Neural cell (in vitro differentiated cells): ENCODE measurements at regions not wholly inside any gene's neighbourhood (a gene's known extent, or its start where the extent isn't known, plus 50 kb on each side); places are given as distances from the start of the nearest gene placed in this dataset.

Experiments used
- H2AFZ ChIP-seq: fragments of 200-600, 300-800 bp; sonication (generic), shearing (Covaris generic); 2 replicates; pipeline ENCODE4 v1.6.0; 2014; ENCODE audit warnings: low read depth, mild to moderate bottlenecking, antibody characterized with exemption, low read length, moderate library complexity
- H3F3A ChIP-seq: fragments of 200-600 bp; shearing (Covaris generic); 2 replicates; pipeline ENCODE4 v1.6.1; 2016; ENCODE audit warnings: mild to moderate bottlenecking, moderate library complexity, mixed read lengths, antibody characterized with exemption, low read length; ENCODE audit not compliant: insufficient read depth, poor library complexity, severe bottlenecking
- H3K27ac ChIP-seq: fragments of 200-600, 300-800 bp; sonication (generic), shearing (Covaris generic); 2 replicates; pipeline ENCODE4 v1.5.1; 2014; ENCODE audit warnings: mild to moderate bottlenecking, low read length, moderate library complexity
- H3K27me3 ChIP-seq: fragments of 300-800, 200-600 bp; sonication (generic), shearing (Covaris generic); 2 replicates; pipeline ENCODE4 v1.6.0; 2014; ENCODE audit warnings: mild to moderate bottlenecking, low read depth, low read length, moderate library complexity; ENCODE audit not compliant: insufficient read depth
- H3K36me3 ChIP-seq: fragments of 300-800, 200-600 bp; sonication (generic), shearing (Covaris generic); 2 replicates; pipeline ENCODE4 v1.5.1; 2014; ENCODE audit warnings: mild to moderate bottlenecking, antibody characterized with exemption, low read length, moderate library complexity; ENCODE audit not compliant: insufficient read depth
- H3K4me2 ChIP-seq: fragments of 300-800, 200-600 bp; sonication (generic), shearing (Covaris generic); 2 replicates; pipeline ENCODE4 v1.6.0; 2014; ENCODE audit warnings: mild to moderate bottlenecking, low read length
- H3K4me3 ChIP-seq: fragments of 300-800, 200-600 bp; sonication (generic), shearing (Covaris generic); 2 replicates; pipeline ENCODE4 v1.5.1; 2014; ENCODE audit warnings: mild to moderate bottlenecking, low read length, moderate library complexity
- H3K79me2 ChIP-seq: fragments of 200-600 bp; shearing (Covaris generic); replicated peaks from 2 replicates; pipeline ENCODE4 v1.6.0; 2014; ENCODE audit warnings: mild to moderate bottlenecking, low read length, moderate library complexity; ENCODE audit not compliant: insufficient read depth
- H3K9ac ChIP-seq: fragments of 300-800, 200-600 bp; sonication (generic), shearing (Covaris generic); 2 replicates; pipeline ENCODE4 v1.6.1; 2016; ENCODE audit warnings: mild to moderate bottlenecking, low read length, mixed read lengths
- H3K9me2 ChIP-seq: fragments of 200-600 bp; shearing (Covaris generic); 2 replicates; pipeline ENCODE4 v1.6.1; 2016; ENCODE audit warnings: mild to moderate bottlenecking, low read length, mixed read lengths; ENCODE audit not compliant: insufficient read depth
- H3K9me3 ChIP-seq: fragments of 200-600, 300-800 bp; sonication (generic), shearing (Covaris generic); 2 replicates; pipeline ENCODE4 v1.6.1; 2016; ENCODE audit warnings: mild to moderate bottlenecking, mixed run types, low read length, moderate library complexity, mixed read lengths
- H4K20me1 ChIP-seq: fragments of 200-600 bp; shearing (Covaris generic); 2 replicates; pipeline ENCODE4 v1.6.1; 2016; ENCODE audit warnings: mild to moderate bottlenecking, mixed run types; ENCODE audit not compliant: insufficient read depth
- CTCF ChIP-seq: fragments of 450-650 bp; IDR thresholded peaks from 2 replicates; pipeline ENCODE4 v1.5.1; 2014; ENCODE audit warnings: antibody characterized with exemption, mild to moderate bottlenecking, moderate library complexity; ENCODE audit not compliant: poor library complexity, severe bottlenecking
- EP300 ChIP-seq: fragments of 450-650 bp; conservative IDR thresholded peaks from 2 replicates; pipeline ENCODE4 v1.6.1; 2014; ENCODE audit warnings: antibody characterized with exemption, mild to moderate bottlenecking, moderate library complexity; ENCODE audit not compliant: poor library complexity, severe bottlenecking
- EZH2 ChIP-seq: fragments of 200-600, 300-800 bp; shearing (Covaris generic), sonication (generic); IDR thresholded peaks from 2 replicates; pipeline ENCODE4 v1.6.1; 2014; ENCODE audit warnings: antibody characterized with exemption, low read length, borderline replicate concordance, mild to moderate bottlenecking; ENCODE audit not compliant: insufficient read depth, poor library complexity, severe bottlenecking
- MXI1 ChIP-seq: fragments of 450-650 bp; conservative IDR thresholded peaks from 2 replicates; pipeline ENCODE4 v1.6.1; 2014; ENCODE audit warnings: antibody characterized with exemption, mild to moderate bottlenecking; ENCODE audit not compliant: poor library complexity, severe bottlenecking
- POLR2AphosphoS5 ChIP-seq: IDR thresholded peaks from 2 replicates; pipeline ENCODE4 v1.6.1; 2012
- RAD21 ChIP-seq: fragments of 450-650 bp; conservative IDR thresholded peaks from 2 replicates; pipeline ENCODE4 v1.6.1; 2014; ENCODE audit warnings: antibody characterized with exemption, mild to moderate bottlenecking, moderate library complexity
- REST ChIP-seq: IDR thresholded peaks from 2 replicates; pipeline ENCODE4 v1.6.1; 2012; ENCODE audit warnings: borderline replicate concordance
- SMC3 ChIP-seq: fragments of 450-650 bp; conservative IDR thresholded peaks from 2 replicates; pipeline ENCODE4 v1.6.1; 2014; ENCODE audit warnings: antibody characterized with exemption, mild to moderate bottlenecking, moderate library complexity; ENCODE audit not compliant: poor library complexity
- TAF1 ChIP-seq: IDR thresholded peaks from 2 replicates; pipeline ENCODE4 v1.6.1; 2012; ENCODE audit warnings: low read depth

- no peaks in the 10 kb centered on the region for H4K20me1 ChIP-seq
- no peaks in the 10 kb centered on the region for H3K9me2 ChIP-seq
- TF ChIP-seq POLR2AphosphoS5 = no peak
- no peak for TF ChIP-seq MXI1
- no peak for TF ChIP-seq TAF1
- no peak for TF ChIP-seq REST
- TF ChIP-seq EZH2 = no peak
- no peak for TF ChIP-seq CTCF
- TF ChIP-seq EP300 = no peak
- H3K9me3 ChIP-seq = no peaks in the 10 kb centered on the region
- H3K27ac ChIP-seq = no peak overlapping the region
- H3F3A ChIP-seq = no peaks in the 10 kb centered on the region
- H3K27me3 ChIP-seq = no peaks in the 10 kb centered on the region
- H3K36me3 ChIP-seq = no peaks in the 10 kb centered on the region
- no peak overlapping the region for H3K4me2 ChIP-seq
- H3K79me2 ChIP-seq = no peaks in the 10 kb centered on the region
- no peak overlapping the region for H3K4me3 ChIP-seq
- H3K9ac ChIP-seq = no peak overlapping the region
- no peak overlapping the region for H2AFZ ChIP-seq
Observed at GRCh38 chr19:28307487-28307886, 905.5 kb downstream of the UQCRFS1 start.

- Histone ChIP-seq H3K9ac (no peak overlapping the region), H2AFZ (no peak overlapping the region), H3K27me3 (no peaks in the 10 kb centered on the region), H3K9me3 (no peaks in the 10 kb centered on the region), H3K36me3 (no peaks in the 10 kb centered on the region), H3F3A (no peaks in the 10 kb centered on the region), H3K79me2 (no peaks in the 10 kb centered on the region), H3K27ac (no peak overlapping the region), H3K4me3 (no peak overlapping the region), H4K20me1 (no peaks in the 10 kb centered on the region), H3K9me2 (no peaks in the 10 kb centered on the region), H3K4me2 (no peak overlapping the region)
- TF ChIP-seq POLR2AphosphoS5 (no peak), EP300 (no peak), RAD21 (no peak), SMC3 (no peak), MXI1 (no peak), CTCF (no peak)
Observed at GRCh38 chr19:28305513-28305912, 907.4 kb downstream of the UQCRFS1 start.
